H9 (cell line): ENCODE measurements at regions not wholly inside any gene's neighbourhood (a gene's known extent, or its start where the extent isn't known, plus 50 kb on each side); places are given as distances from the start of the nearest gene placed in this dataset.

Experiments used
- DNase-seq: peaks from one replicate; pipeline ENCODE4 v3.0.0-alpha.2; 2017
- H2AFZ ChIP-seq: one replicate; pipeline ENCODE4 v1.6.1; 2013; ENCODE audit warnings: mild to moderate bottlenecking, low read length, control low read depth, moderate library complexity
- H2AK5ac ChIP-seq: 2 replicates; pipeline ENCODE4 v1.6.1; 2013; ENCODE audit warnings: low read length, control low read depth, mixed read lengths; ENCODE audit not compliant: insufficient read length
- H2BK120ac ChIP-seq: one replicate; pipeline ENCODE4 v1.6.1; 2013; ENCODE audit warnings: low read depth, mild to moderate bottlenecking, low read length, control low read depth, inconsistent platforms; ENCODE audit not compliant: poor library complexity, severe bottlenecking
- H2BK12ac ChIP-seq: 2 replicates; pipeline ENCODE4 v1.6.1; 2013; ENCODE audit warnings: low read length, control low read depth, mixed read lengths, low read depth; ENCODE audit not compliant: insufficient read length
- H2BK15ac ChIP-seq: 2 replicates; pipeline ENCODE4 v1.6.1; 2013; ENCODE audit warnings: low read depth, low read length, control low read depth
- H2BK20ac ChIP-seq: one replicate; pipeline ENCODE4 v1.6.1; 2013; ENCODE audit warnings: low read depth, mild to moderate bottlenecking, low read length, control low read depth, inconsistent platforms; ENCODE audit not compliant: poor library complexity, severe bottlenecking
- H2BK5ac ChIP-seq: 2 replicates; pipeline ENCODE4 v1.6.1; 2013; ENCODE audit warnings: low read length, control low read depth, mixed read lengths; ENCODE audit not compliant: insufficient read length
- H3K14ac ChIP-seq: 2 replicates; pipeline ENCODE4 v1.6.1; 2013; ENCODE audit warnings: low read length, control low read depth; ENCODE audit not compliant: insufficient read depth
- H3K18ac ChIP-seq: 2 replicates; pipeline ENCODE4 v1.6.1; 2013; ENCODE audit warnings: low read depth, mild to moderate bottlenecking, mixed read lengths, low read length, control low read depth; ENCODE audit not compliant: insufficient read length
- H3K23ac ChIP-seq: 2 replicates; pipeline ENCODE4 v1.6.1; 2013; ENCODE audit warnings: low read length, control low read depth, mixed read lengths, low read depth; ENCODE audit not compliant: insufficient read length
- H3K23me2 ChIP-seq: 2 replicates; pipeline ENCODE4 v1.6.1; 2013; ENCODE audit warnings: low read depth, mild to moderate bottlenecking, mixed read lengths, low read length, control low read depth; ENCODE audit not compliant: insufficient read length, poor library complexity, severe bottlenecking
- H3K27ac ChIP-seq: 2 replicates; pipeline ENCODE4 v1.5.1; 2013; ENCODE audit warnings: low read length, control low read depth, mixed read lengths, low read depth; ENCODE audit not compliant: insufficient read length
- H3K27me3 ChIP-seq: 2 replicates; pipeline ENCODE4 v1.6.1; 2013; ENCODE audit warnings: low read length, control low read depth, inconsistent platforms; ENCODE audit not compliant: insufficient read depth
- H3K4ac ChIP-seq: 2 replicates; pipeline ENCODE4 v1.6.1; 2013; ENCODE audit warnings: low read depth, mild to moderate bottlenecking, control low read depth, inconsistent platforms, low read length, moderate library complexity
- H3K4me1 ChIP-seq: 2 replicates; pipeline ENCODE4 v1.6.1; 2013; ENCODE audit warnings: low read length, control low read depth, inconsistent platforms; ENCODE audit not compliant: insufficient read depth
- H3K4me2 ChIP-seq: 2 replicates; pipeline ENCODE4 v1.6.1; 2013; ENCODE audit warnings: low read length, control low read depth, mixed read lengths; ENCODE audit not compliant: insufficient read length, insufficient read depth
- H3K56ac ChIP-seq: 2 replicates; pipeline ENCODE4 v1.6.1; 2013; ENCODE audit warnings: low read depth, mild to moderate bottlenecking, mixed read lengths, low read length, control low read depth; ENCODE audit not compliant: insufficient read length
- H3K79me1 ChIP-seq: 2 replicates; pipeline ENCODE4 v1.6.1; 2013; ENCODE audit warnings: low read depth, mild to moderate bottlenecking, moderate library complexity, low read length, control low read depth, inconsistent platforms; ENCODE audit not compliant: insufficient read depth, poor library complexity, severe bottlenecking
- H3K79me2 ChIP-seq: 2 replicates; pipeline ENCODE4 v1.6.1; 2013; ENCODE audit warnings: low read length, control low read depth, inconsistent platforms; ENCODE audit not compliant: insufficient read depth
- H3K9ac ChIP-seq: 2 replicates; pipeline ENCODE4 v1.6.1; 2013; ENCODE audit warnings: low read length, control low read depth, mixed read lengths; ENCODE audit not compliant: insufficient read length; ENCODE audit errors: extremely low read depth
- H3K9me3 ChIP-seq: one replicate; pipeline ENCODE4 v1.6.1; 2013; ENCODE audit warnings: low read depth, low read length, inconsistent platforms; ENCODE audit not compliant: control insufficient read depth
- H3T11ph ChIP-seq: one replicate; pipeline ENCODE4 v1.6.1; 2013; ENCODE audit warnings: mild to moderate bottlenecking, low read length, control low read depth, inconsistent platforms
- H4K20me1 ChIP-seq: one replicate; pipeline ENCODE4 v1.6.1; 2013; ENCODE audit not compliant: control insufficient read depth, insufficient read length, insufficient read depth
- H4K5ac ChIP-seq: 2 replicates; pipeline ENCODE4 v1.6.1; 2013; ENCODE audit warnings: low read depth, mild to moderate bottlenecking, mixed read lengths, low read length, control low read depth; ENCODE audit not compliant: insufficient read length
- H4K8ac ChIP-seq: replicated peaks from 2 replicates; pipeline ENCODE4 v1.6.1; 2013; ENCODE audit warnings: low read length, control low read depth, mixed read lengths, low read depth; ENCODE audit not compliant: insufficient read length
- H4K91ac ChIP-seq: 2 replicates; pipeline ENCODE4 v1.6.1; 2013; ENCODE audit warnings: low read depth, mild to moderate bottlenecking, moderate library complexity, mixed read lengths, low read length, control low read depth; ENCODE audit not compliant: insufficient read length
- H3K27ac Mint-ChIP-seq, 3 experiments: 2 replicates in 2 of 3; 3 replicates in 1 of 3; pipeline ENCODE4 v1.8.0; 2020 to 2021; ENCODE audit warnings: mixed read lengths in 3 of 3, mild to moderate bottlenecking in 1 of 3, moderate library complexity in 1 of 3
- H3K27me3 Mint-ChIP-seq: 2 replicates; pipeline ENCODE4 v1.8.0; 2021; ENCODE audit warnings: low read depth, mild to moderate bottlenecking, moderate library complexity, mixed read lengths
- H3K36me3 Mint-ChIP-seq, 3 experiments: 2 replicates in 2 of 3; 3 replicates in 1 of 3; pipeline ENCODE4 v1.8.0; 2020 to 2021; ENCODE audit warnings: low read depth in 3 of 3, mixed read lengths in 3 of 3; ENCODE audit not compliant: insufficient read depth in 1 of 3
- H3K4me1 Mint-ChIP-seq, 2 experiments: 2 replicates each; pipeline ENCODE4 v1.8.0; 2020; ENCODE audit warnings: mixed read lengths in 2 of 2
- H3K4me3 Mint-ChIP-seq, 2 experiments: 2 replicates in 1 of 2; 3 replicates in 1 of 2; pipeline ENCODE4 v1.8.0; 2020 to 2021; ENCODE audit warnings: mild to moderate bottlenecking in 2 of 2, mixed read lengths in 2 of 2, moderate library complexity in 1 of 2
- H3K9me3 Mint-ChIP-seq, 2 experiments: 2 replicates in 1 of 2; 3 replicates in 1 of 2; pipeline ENCODE4 v1.8.0; 2020; ENCODE audit warnings: mild to moderate bottlenecking in 2 of 2, mixed read lengths in 2 of 2, moderate library complexity in 1 of 2
- CTCF ChIP-seq: fragments of 200-600 bp; sonication (generic); conservative IDR thresholded peaks from 3 replicates; pipeline ENCODE4 v1.8.0; 2021; ENCODE audit warnings: antibody characterized with exemption, mild to moderate bottlenecking
- WGBS: extraction: QIAGEN DNeasy Blood & Tissue Kit; methylation state at CpG from one replicate; pipeline ENCODE4 v1.1.7; 2013; ENCODE audit warnings: missing lambda C conversion rate, low lambda C conversion rate, mixed read lengths; ENCODE audit not compliant: insufficient read length; ENCODE audit errors: extremely low coverage; 5-methylcytosine and 5-hydroxymethylcytosine counted together

DNA sequence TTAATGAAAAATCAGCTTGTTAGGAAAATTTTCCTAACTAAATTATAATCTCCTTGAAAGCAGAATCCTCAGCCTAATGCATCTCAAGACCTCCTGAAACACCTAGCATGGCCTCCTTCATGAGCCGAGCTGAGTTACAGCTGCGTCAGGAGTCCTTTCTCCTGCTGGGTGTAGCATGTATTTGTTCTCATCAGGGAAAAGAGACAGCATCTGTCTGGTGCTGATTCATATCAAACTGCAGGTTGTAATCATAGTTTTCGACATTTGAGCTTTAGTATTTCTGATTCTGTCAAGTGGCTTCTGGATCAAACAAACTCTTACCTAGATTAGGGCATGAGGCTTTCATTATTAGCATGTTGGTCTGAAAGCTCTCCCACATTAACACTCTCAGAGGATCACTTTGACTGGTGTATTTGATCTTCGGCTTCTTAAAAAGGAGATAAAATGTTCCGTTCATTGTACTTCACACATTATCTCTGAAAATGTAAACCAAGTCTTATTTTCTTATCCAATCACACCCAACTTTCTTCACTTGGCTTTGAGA is 140.1 kb upstream of the FRG1 start:
- Histone ChIP-seq H3K79me2 (no peaks in the 10 kb centered on the region), H2BK20ac (no peak overlapping the region), H3T11ph (no peak overlapping the region), H3K23me2 (no peaks in the 10 kb centered on the region), H2AFZ (no peak overlapping the region), H3K27ac (no peak overlapping the region), H4K20me1 (no peaks in the 10 kb centered on the region), H3K9me3 (peaks cover 3% of the 10 kb centered on the region), H2BK5ac (no peak overlapping the region), H3K14ac (no peak overlapping the region), H2BK15ac (no peak overlapping the region), H2BK12ac (no peak overlapping the region), H4K5ac (no peak overlapping the region), H2BK120ac (no peak overlapping the region), H3K4me1 (no peaks in the 10 kb centered on the region), H4K91ac (no peak overlapping the region), H3K4me2 (no peak overlapping the region), H3K79me1 (no peaks in the 10 kb centered on the region), H3K27me3 (no peaks in the 10 kb centered on the region), H2AK5ac (no peak overlapping the region), H4K8ac (no peak overlapping the region), H3K18ac (no peak overlapping the region), H3K23ac (no peak overlapping the region), H3K56ac (no peak overlapping the region), H3K9ac (no peak overlapping the region), H3K4ac (no peak overlapping the region)
- Mint-ChIP-seq H3K9me3 (peaks cover 61 to 77% of the 10 kb centered on the region in 2 experiments), H3K4me1 (peaks cover 0 to 2% of the 10 kb centered on the region in 2 experiments; a peak in 1 of 4 replicates), H3K27ac (no peak overlapping the region), H3K36me3 (peaks cover 0 to 17% (median 10%) of the 10 kb centered on the region in 3 experiments; a peak in 5 of 7 replicates), H3K27me3 (peaks cover 5% of the 10 kb centered on the region; the same call in 1 of the 2 replicates), H3K4me3 (no peak overlapping the region)
- TF ChIP-seq CTCF = no peak
- WGBS = no CpG with 5 or more reads among the region's 5 CpGs
- no peak for DNase-seq
